ENCODE measurements at regions not wholly inside any gene's neighbourhood (a gene's known extent, or its start where the extent isn't known, plus 50 kb on each side); places are given as distances from the start of the nearest gene placed in this dataset.

- peaks cover 3% of the 10 kb centered on the region for H3K9me1 ChIP-seq (ENCODE audit: control insufficient read depth, extremely low read depth, insufficient read depth, low read length)
- DNase-seq (ENCODE audit: low read depth, low spot score), result no peak
- H3K27me3 ChIP-seq (ENCODE audit: control insufficient read depth, extremely low read depth, insufficient read depth, low read length), result no peaks in the 10 kb centered on the region
- no peak for FAIRE-seq
- no peak overlapping the region for H3K27ac ChIP-seq (ENCODE audit: control insufficient read depth, insufficient read depth, low read length)
- no peak overlapping the region for H3K4me2 ChIP-seq (ENCODE audit: control insufficient read depth, extremely low read depth, insufficient read depth, low read depth, low read length)
- no peak overlapping the region for H2AFZ ChIP-seq (ENCODE audit: control insufficient read depth, low read length)
- dilution Hi-C loops (cut with MboI; ENCODE audit: extremely low pct_ligation_motif_present, low sequenced_read_pairs), result no loop called here
- H3K79me2 ChIP-seq (ENCODE audit: control insufficient read depth, insufficient read depth, low read length), result no peaks in the 10 kb centered on the region
- TF ChIP-seq EZH2 (IDR thresholded peaks at IDR 0.05; ENCODE audit: low read length) (no peak), CTCF (optimal IDR thresholded peaks at IDR 0.05 in 1 of 3, IDR thresholded peaks at IDR 0.05 in 1 of 3, conservative IDR thresholded peaks at IDR 0.05 in 1 of 3; ENCODE audit: extremely low read depth in 1 of 3, insufficient read depth in 2 of 3, low read length in 3 of 3) (no peak)
- no peaks in the 10 kb centered on the region for H3K36me3 ChIP-seq (ENCODE audit: control insufficient read depth in 2 of 2, extremely low read depth in 1 of 2, insufficient read depth in 2 of 2, low read length in 2 of 2)
- no peak overlapping the region for H3K4me3 ChIP-seq (ENCODE audit: control insufficient read depth in 2 of 3, extremely low read depth in 1 of 3, insufficient read depth in 2 of 3, low read depth in 1 of 3, low read length in 3 of 3)
- H3K4me1 ChIP-seq (ENCODE audit: control insufficient read depth, extremely low read depth, insufficient read depth, low read length), result peaks cover 16% of the 10 kb centered on the region
- no peaks in the 10 kb centered on the region for H3K9me3 ChIP-seq (ENCODE audit: control insufficient read depth, low read depth, low read length)
- H4K20me1 ChIP-seq (ENCODE audit: control insufficient read depth, extremely low read depth, insufficient read depth, low read length), result no peaks in the 10 kb centered on the region
- no peak overlapping the region for H3K9ac ChIP-seq (ENCODE audit: control insufficient read depth, extremely low read depth, insufficient read depth, low read length)
Observed at GRCh38 chr4:14152834-14153519, 525.5 kb upstream of the BOD1L1 start.

GRCh38 chr4:14155803-14156202, 528.3 kb upstream of the BOD1L1 start:
- DNase-seq (ENCODE audit: low read depth, low spot score), result no peak
- Histone ChIP-seq H3K27ac (ENCODE audit: control insufficient read depth, insufficient read depth, low read length) (no peak overlapping the region), H3K4me3 (ENCODE audit: control insufficient read depth in 2 of 3, extremely low read depth in 1 of 3, insufficient read depth in 2 of 3, low read depth in 1 of 3, low read length in 3 of 3) (no peak overlapping the region), H3K79me2 (ENCODE audit: control insufficient read depth, insufficient read depth, low read length) (no peaks in the 10 kb centered on the region), H3K27me3 (ENCODE audit: control insufficient read depth, extremely low read depth, insufficient read depth, low read length) (no peaks in the 10 kb centered on the region), H3K4me1 (ENCODE audit: control insufficient read depth, extremely low read depth, insufficient read depth, low read length) (peaks cover 16% of the 10 kb centered on the region), H3K9me1 (ENCODE audit: control insufficient read depth, extremely low read depth, insufficient read depth, low read length) (peaks cover 3% of the 10 kb centered on the region), H3K9me3 (ENCODE audit: control insufficient read depth, low read depth, low read length) (no peaks in the 10 kb centered on the region), H3K36me3 (ENCODE audit: control insufficient read depth in 2 of 2, extremely low read depth in 1 of 2, insufficient read depth in 2 of 2, low read length in 2 of 2) (no peaks in the 10 kb centered on the region), H2AFZ (ENCODE audit: control insufficient read depth, low read length) (no peak overlapping the region), H3K4me2 (ENCODE audit: control insufficient read depth, extremely low read depth, insufficient read depth, low read depth, low read length) (no peak overlapping the region), H3K9ac (ENCODE audit: control insufficient read depth, extremely low read depth, insufficient read depth, low read length) (no peak overlapping the region), H4K20me1 (ENCODE audit: control insufficient read depth, extremely low read depth, insufficient read depth, low read length) (no peaks in the 10 kb centered on the region)
- dilution Hi-C loops (cut with MboI; ENCODE audit: extremely low pct_ligation_motif_present, low sequenced_read_pairs), result no loop called here
- no peak for TF ChIP-seq EZH2 (IDR thresholded peaks at IDR 0.05; ENCODE audit: low read length)
- no peak for TF ChIP-seq CTCF (optimal IDR thresholded peaks at IDR 0.05 in 1 of 3, IDR thresholded peaks at IDR 0.05 in 1 of 3, conservative IDR thresholded peaks at IDR 0.05 in 1 of 3; ENCODE audit: extremely low read depth in 1 of 3, insufficient read depth in 2 of 3, low read length in 3 of 3)
- no peak for FAIRE-seq
